ENCODE measurements at regions not wholly inside any gene's neighbourhood (a gene's known extent, or its start where the extent isn't known, plus 50 kb on each side); places are given as distances from the start of the nearest gene placed in this dataset.

GRCh38 chr2:21223618-21224017 lies 99.8 kb downstream of the TDRD15 start:
- Histone ChIP-seq H3K27me3 (ENCODE audit: insufficient read depth, low read length, poor library complexity) (no peaks in the 10 kb centered on the region), H2AFZ (ENCODE audit: low read depth, low read length) (no peak overlapping the region), H3K9me3 (ENCODE audit: insufficient read depth, low read length, severe bottlenecking) (no peaks in the 10 kb centered on the region), H3K79me2 (ENCODE audit: insufficient read depth, low read length) (no peaks in the 10 kb centered on the region), H3K4me3 (ENCODE audit: low read depth in 1 of 2, low read length in 2 of 2) (no peak overlapping the region), H3K4me2 (ENCODE audit: insufficient read depth, low read length) (no peak overlapping the region), H3K27ac (ENCODE audit: low read length) (no peak overlapping the region), H3K9ac (ENCODE audit: low read depth, low read length) (no peak overlapping the region), H3K4me1 (ENCODE audit: insufficient read depth, low read length) (no peaks in the 10 kb centered on the region), H4K20me1 (ENCODE audit: insufficient read depth, low read length) (no peaks in the 10 kb centered on the region), H3K36me3 (ENCODE audit: insufficient read depth, low read length) (no peaks in the 10 kb centered on the region)
- DNase-seq (no peak), ATAC-seq (ENCODE audit: insufficient read depth, low read depth) (no peak)
- TF ChIP-seq CTCF (IDR thresholded peaks at IDR 0.05; ENCODE audit: borderline replicate concordance, extremely low read depth, low read length, poor library complexity, severe bottlenecking) (no peak), EZH2 (IDR thresholded peaks at IDR 0.05; ENCODE audit: borderline replicate concordance, low read depth, low read length, severe bottlenecking) (no peak)

- Histone ChIP-seq H2AFZ (ENCODE audit: low read depth, low read length) (no peak overlapping the region), H3K4me2 (ENCODE audit: insufficient read depth, low read length) (no peak overlapping the region), H4K20me1 (ENCODE audit: insufficient read depth, low read length) (no peaks in the 10 kb centered on the region), H3K4me3 (ENCODE audit: low read depth in 1 of 2, low read length in 2 of 2) (no peak overlapping the region), H3K36me3 (ENCODE audit: insufficient read depth, low read length) (no peaks in the 10 kb centered on the region), H3K27ac (ENCODE audit: low read length) (no peak overlapping the region), H3K27me3 (ENCODE audit: insufficient read depth, low read length, poor library complexity) (no peaks in the 10 kb centered on the region), H3K79me2 (ENCODE audit: insufficient read depth, low read length) (no peaks in the 10 kb centered on the region), H3K4me1 (ENCODE audit: insufficient read depth, low read length) (no peaks in the 10 kb centered on the region), H3K9me3 (ENCODE audit: insufficient read depth, low read length, severe bottlenecking) (no peaks in the 10 kb centered on the region), H3K9ac (ENCODE audit: low read depth, low read length) (no peak overlapping the region)
- TF ChIP-seq EZH2 (IDR thresholded peaks at IDR 0.05; ENCODE audit: borderline replicate concordance, low read depth, low read length, severe bottlenecking) (no peak), CTCF (IDR thresholded peaks at IDR 0.05; ENCODE audit: borderline replicate concordance, extremely low read depth, low read length, poor library complexity, severe bottlenecking) (no peak)
- ATAC-seq (ENCODE audit: insufficient read depth, low read depth) (no peak), DNase-seq (no peak)
These were observed 104.5 kb downstream of the TDRD15 start for GRCh38 chr2:21228041-21228895.

- H3K9ac ChIP-seq (ENCODE audit: low read depth, low read length), result no peak overlapping the region
- no peak for ATAC-seq (ENCODE audit: insufficient read depth, low read depth)
- TF ChIP-seq CTCF (IDR thresholded peaks at IDR 0.05; ENCODE audit: borderline replicate concordance, extremely low read depth, low read length, poor library complexity, severe bottlenecking), result no peak
- no peak for TF ChIP-seq EZH2 (IDR thresholded peaks at IDR 0.05; ENCODE audit: borderline replicate concordance, low read depth, low read length, severe bottlenecking)
These were observed 105.5 kb downstream of the TDRD15 start for GRCh38 chr2:21229302-21229701.

More at GRCh38 chr2:21229302-21229701, 105.5 kb downstream of the TDRD15 start:
- no peak for DNase-seq
- no peaks in the 10 kb centered on the region for H4K20me1 ChIP-seq (ENCODE audit: insufficient read depth, low read length)
- no peak overlapping the region for H3K27ac ChIP-seq (ENCODE audit: low read length)
- no peaks in the 10 kb centered on the region for H3K36me3 ChIP-seq (ENCODE audit: insufficient read depth, low read length)
- no peak overlapping the region for H3K4me2 ChIP-seq (ENCODE audit: insufficient read depth, low read length)
- H3K4me1 ChIP-seq (ENCODE audit: insufficient read depth, low read length), result no peaks in the 10 kb centered on the region
- no peak overlapping the region for H2AFZ ChIP-seq (ENCODE audit: low read depth, low read length)
- H3K9me3 ChIP-seq (ENCODE audit: insufficient read depth, low read length, severe bottlenecking), result no peaks in the 10 kb centered on the region
- H3K4me3 ChIP-seq (ENCODE audit: low read depth in 1 of 2, low read length in 2 of 2), result no peak overlapping the region
- H3K27me3 ChIP-seq (ENCODE audit: insufficient read depth, low read length, poor library complexity), result no peaks in the 10 kb centered on the region
- H3K79me2 ChIP-seq (ENCODE audit: insufficient read depth, low read length), result no peaks in the 10 kb centered on the region

Measured in DND-41 (cell line).